Tibial nerve (tissue), 3 donors: ENCODE measurements at regions not wholly inside any gene's neighbourhood (a gene's known extent, or its start where the extent isn't known, plus 50 kb on each side); places are given as distances from the start of the nearest gene placed in this dataset.

ENCODE experiments used
- POLR2A ChIP-seq, 2 donors: fragments of 450-650 bp; IDR thresholded peaks; one replicate each; pipeline ENCODE4 v1.6.1; 2017; ENCODE audit warnings: antibody characterized with exemption in 2 of 2, mild to moderate bottlenecking in 2 of 2, moderate library complexity in 2 of 2
- TF ChIP-seq, protein P1 (sequence below), 5 experiments: fragments of 200-600 bp in 3 of 5; fragments of 450-650 bp in 2 of 5; sonication (generic) in 3 of 5; IDR thresholded peaks; one replicate each; pipeline ENCODE4 v1.5.1; 2016 to 2019; ENCODE audit warnings: antibody characterized with exemption in 5 of 5, mild to moderate bottlenecking in 3 of 5, moderate library complexity in 2 of 5

DNA sequence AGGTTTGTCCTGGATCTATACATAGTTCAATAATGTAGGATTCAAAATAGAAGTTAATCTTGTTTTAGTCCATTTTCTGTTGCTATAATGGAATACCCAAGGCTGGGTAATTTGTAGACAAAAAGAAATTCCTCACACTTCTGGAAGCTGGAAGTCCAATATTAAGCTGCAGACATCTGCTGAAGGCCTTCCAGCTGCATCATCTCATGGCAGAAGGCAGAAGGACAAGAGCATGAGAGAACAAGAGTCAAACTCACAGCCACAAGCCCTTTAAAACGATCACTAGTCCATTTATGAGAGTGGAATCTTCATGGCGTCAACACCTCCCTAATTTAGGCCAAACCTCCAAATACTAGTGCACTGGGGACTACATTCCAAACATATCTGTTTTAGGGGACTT lies 669.3 kb downstream of the ROBO2 start:
- no peak for TF ChIP-seq POLR2A (IDR thresholded peaks at IDR 0.05)
- TF ChIP-seq, protein P1, sequence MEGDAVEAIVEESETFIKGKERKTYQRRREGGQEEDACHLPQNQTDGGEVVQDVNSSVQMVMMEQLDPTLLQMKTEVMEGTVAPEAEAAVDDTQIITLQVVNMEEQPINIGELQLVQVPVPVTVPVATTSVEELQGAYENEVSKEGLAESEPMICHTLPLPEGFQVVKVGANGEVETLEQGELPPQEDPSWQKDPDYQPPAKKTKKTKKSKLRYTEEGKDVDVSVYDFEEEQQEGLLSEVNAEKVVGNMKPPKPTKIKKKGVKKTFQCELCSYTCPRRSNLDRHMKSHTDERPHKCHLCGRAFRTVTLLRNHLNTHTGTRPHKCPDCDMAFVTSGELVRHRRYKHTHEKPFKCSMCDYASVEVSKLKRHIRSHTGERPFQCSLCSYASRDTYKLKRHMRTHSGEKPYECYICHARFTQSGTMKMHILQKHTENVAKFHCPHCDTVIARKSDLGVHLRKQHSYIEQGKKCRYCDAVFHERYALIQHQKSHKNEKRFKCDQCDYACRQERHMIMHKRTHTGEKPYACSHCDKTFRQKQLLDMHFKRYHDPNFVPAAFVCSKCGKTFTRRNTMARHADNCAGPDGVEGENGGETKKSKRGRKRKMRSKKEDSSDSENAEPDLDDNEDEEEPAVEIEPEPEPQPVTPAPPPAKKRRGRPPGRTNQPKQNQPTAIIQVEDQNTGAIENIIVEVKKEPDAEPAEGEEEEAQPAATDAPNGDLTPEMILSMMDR (IDR thresholded peaks at IDR 0.05), result no peak
